ENCODE measurements at regions not wholly inside any gene's neighbourhood (a gene's known extent, or its start where the extent isn't known, plus 50 kb on each side); places are given as distances from the start of the nearest gene placed in this dataset.
A peak's percentile ranks its signal among the peaks of the same experiment; 100 is the strongest.
"Not testable (repeated sequence)": the region's sequence is repeated elsewhere in the genome, so short reads cannot be mapped to it uniquely, and the experiment has no call there.

DNA sequence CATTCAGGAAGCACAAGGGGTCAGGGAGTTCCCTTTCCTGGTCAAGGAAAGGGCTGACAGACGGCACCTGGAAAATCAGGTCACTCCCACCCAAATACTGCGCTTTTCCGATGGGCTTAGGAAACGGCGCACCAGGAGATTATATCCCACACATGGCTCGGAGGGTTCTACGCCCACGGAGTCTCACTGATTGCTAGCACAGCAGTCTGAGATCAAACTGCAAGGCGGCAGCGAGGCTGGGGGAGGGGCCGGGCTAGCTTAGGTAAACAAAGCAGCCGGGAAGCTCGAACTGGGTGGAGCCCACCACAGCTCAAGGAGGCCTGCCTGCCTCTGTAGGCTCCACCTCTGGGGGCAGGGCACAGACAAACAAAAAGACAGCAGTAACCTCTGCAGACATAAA lies 68.0 kb upstream of the CCT8L2 start:
- not testable (repeated sequence) for DNase-seq (ENCODE audit: low read depth)

DNA sequence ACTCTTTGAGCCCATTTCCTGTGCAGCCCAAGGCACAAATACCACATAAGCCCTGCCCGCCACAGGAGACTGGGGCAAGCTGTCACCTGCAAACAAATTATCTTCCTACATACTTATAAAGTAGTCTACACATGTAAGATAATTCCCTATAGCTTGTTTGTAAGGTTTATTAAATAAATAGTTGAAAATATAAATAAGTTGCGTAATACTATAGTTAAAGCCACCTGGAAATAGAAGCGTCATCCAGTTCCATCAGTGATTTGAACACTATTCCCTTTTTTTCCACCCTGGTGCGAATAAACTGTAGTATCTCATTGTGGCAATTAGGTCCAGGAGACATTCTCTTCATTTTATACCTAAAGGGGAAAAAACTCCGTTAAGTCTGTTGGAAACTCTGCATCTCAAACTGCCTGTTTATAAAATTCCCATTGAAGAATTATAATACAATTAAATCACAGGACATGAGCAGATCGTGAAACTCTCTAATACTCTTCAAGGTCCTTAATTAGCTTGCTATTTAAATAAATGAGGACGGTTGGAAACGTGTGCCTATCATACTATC lies 66.7 kb upstream of the CCT8L2 start:
- not testable (repeated sequence) for DNase-seq (ENCODE audit: low read depth)

DNA sequence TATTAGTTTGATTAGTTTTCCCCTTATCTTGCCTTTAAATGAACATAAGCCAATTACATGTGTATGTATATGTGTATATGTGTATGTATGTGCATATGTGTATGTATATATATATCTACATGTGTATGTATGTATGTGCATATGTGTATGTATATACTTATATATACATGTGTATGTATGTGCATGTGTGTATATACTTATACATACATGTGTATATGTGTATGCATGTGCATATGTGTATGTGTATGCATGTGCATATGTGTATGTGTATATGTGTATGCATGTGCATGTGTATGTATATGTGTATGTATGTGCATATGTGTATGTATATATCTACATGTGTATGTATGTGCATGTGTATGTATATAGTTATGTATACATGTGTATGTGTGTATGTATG lies 65.5 kb upstream of the CCT8L2 start:
- DNase-seq (ENCODE audit: low read depth): no peak

DNA sequence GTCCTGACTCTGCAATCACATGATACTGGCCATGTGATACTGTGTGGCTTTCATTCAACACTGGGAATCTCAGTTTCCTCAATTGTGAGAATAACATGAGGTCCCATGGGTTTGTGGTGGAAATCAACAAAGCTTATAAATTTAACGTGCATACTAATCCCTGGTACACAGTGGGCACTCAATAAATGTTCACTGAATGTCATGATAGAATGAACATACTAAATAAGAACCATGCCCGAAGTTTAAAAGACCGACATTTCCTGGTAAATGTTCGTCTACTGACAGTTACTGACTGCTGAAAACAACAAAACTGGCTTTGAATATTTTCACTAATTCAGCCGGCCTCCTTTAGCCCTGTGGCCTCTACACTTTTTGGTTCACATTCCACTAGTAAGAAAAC lies 62.3 kb upstream of the CCT8L2 start:
- no peak for DNase-seq (ENCODE audit: low read depth)

DNA sequence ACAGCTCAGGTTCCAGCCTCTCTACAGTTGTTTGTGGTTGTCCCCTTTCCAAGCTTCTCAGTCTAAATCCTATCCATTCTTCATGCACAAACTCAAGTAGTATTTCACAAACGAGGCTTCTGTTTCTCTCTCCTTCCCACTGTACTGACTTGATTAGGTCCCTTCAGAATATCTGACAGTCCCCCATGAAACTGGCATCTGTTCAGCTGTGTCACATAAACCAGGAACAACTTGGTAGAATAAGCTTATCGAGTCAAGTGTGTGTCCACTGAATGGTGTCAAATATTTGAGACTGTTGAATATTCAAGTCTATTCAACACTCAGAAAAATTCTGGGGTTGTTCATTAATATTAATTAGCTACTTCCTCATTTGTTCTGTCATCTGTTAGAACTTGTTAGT lies 61.7 kb upstream of the CCT8L2 start:
- DNase-seq (ENCODE audit: low read depth): not testable (repeated sequence)

DNA sequence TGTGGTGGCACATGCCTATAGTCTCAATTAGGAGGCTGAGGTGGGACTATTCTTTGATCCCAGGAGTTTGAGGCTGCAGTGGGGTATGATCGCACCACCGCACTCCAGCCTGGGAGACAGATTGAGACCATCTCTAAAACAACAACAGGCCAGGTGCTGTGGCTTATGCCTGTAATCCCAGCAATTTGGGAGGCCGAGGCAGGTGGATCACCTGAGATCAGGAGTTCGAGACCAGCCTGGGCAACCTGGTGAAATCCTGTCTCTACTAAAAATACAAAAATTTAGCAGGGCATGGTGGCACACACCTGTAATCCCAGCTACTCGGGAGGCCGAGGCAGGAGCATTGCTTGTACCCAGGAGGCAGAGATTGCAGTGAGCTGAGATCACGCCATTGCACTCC lies 60.6 kb upstream of the CCT8L2 start:
- not testable (repeated sequence) for DNase-seq (ENCODE audit: low read depth)

DNA sequence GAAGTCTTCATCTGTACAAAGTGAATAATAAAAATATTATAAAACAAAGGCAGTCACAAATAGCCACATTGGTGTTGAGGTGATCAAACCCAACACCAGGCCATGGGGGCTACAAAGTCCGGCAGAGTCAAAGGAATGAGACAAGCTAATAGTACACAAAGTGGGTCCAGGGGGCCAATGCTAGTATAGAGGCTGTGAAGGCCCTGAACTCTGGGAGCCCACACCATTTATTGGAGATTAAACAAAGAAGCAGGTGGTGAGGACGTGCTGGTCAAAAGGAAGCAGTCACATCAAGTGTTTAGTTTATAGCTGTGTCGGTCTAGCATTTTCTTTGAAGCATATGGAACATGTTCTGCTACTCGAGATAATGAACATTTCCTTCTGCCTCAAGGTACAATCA lies 58.6 kb upstream of the CCT8L2 start:
- peak; percentile 0 for DNase-seq (ENCODE audit: low read depth)
